GM18511 (cell line): ENCODE measurements at regions not wholly inside any gene's neighbourhood (a gene's known extent, or its start where the extent isn't known, plus 50 kb on each side); places are given as distances from the start of the nearest gene placed in this dataset.

ENCODE experiments used
- ATAC-seq: cut with Tn5 transposase; IDR thresholded peaks from one replicate; pipeline ENCODE4 v1.9.1; 2021; ENCODE audit warnings: mild to moderate bottlenecking, moderate library complexity; ENCODE audit not compliant: unreplicated experiment

DNA sequence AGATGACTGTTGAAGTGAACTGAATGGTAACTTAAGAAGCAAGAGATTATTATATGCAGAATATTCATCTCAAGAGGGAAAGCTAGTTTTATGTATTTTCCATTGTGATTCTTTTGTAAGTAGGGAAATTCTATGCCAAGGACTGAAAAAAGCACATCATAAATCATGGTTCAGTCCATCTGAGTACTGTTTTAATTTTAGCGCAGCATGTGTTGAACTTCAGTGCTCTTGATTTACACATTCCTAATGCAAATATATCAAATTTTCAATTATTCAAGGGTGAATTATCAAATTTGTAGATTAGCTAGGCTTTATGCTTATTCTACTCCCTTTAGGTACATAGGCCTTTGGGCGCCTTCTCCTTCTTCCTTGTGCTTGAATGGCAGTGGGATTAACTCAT, 50.3 kb upstream of the TCF12 start:
- no peak for ATAC-seq

DNA sequence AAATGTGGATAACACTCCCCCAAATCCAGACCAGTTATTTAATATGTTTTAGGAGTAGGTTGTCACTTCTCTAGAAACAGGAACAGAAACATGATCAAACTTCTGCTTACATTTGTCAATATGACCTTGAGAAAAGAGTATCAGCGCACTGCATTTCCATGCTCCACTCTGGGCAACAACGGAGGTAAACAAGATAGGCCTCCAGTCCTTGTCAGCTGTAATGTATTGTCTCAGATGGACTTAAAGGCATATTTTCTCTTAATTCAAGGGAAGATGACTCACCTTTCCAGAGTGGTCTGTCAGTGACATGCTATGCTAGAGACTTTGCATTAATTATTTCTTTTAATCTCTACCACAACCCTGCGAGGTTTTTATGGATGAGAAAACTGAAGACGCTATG, 51.6 kb upstream of the TCF12 start:
- no peak for ATAC-seq

DNA sequence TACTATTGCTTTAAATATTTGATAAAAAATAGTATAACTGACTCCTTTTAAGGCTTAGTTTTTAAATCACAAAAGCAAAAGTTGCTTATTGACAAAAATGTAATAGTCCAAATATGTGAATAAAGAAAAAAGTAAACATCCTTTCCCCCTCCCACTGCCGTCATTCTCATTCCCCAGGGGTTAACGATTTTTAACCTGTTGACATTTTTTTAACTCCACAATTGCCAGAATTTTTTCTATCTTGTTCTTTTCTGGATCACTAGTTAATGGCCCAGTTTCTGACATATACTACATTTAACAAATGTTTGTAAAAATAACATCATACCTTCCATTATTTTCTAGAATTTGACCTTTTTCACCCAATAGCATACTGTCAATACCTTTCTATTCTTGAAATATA, 60.6 kb upstream of the TCF12 start:
- ATAC-seq, result no peak

DNA sequence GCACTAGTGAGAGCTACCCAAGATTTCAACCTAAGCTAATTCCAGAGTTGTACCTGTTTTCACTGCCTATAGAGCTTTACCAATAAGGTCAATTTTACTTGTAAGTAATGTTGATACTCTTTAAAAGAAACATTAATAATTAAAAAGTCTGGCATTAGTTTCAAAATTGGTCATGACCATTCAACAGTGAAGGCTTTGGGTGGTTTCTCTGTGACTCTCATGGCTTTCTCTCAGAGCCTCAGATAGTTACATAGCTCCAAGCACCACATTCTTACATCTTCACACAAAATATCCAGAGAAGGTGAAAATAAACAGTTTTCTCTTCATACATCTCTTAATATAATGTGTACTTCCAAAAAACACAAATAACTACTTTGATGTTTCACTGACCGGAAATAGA, 61.5 kb upstream of the TCF12 start:
- no peak for ATAC-seq

DNA sequence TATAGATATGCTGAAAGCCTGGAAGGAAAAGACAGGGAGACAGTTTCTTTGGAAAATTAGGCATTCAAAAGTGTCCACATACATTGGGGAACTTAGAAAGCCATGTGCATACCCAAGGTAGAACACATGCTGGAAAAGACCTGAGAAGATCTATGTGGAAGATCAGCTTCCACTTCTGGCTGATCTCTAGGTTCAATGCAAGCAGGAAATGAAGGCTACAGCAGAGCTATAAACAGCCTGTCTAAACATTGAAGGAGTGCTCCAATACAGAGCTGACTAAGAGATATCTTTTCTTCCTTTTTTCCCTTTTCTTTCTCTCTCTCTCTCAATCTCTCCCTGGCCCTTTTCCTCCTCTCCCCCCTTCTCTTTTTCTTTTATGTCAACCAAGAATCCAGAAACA, 73.6 kb upstream of the TCF12 start:
- no peak for ATAC-seq

DNA sequence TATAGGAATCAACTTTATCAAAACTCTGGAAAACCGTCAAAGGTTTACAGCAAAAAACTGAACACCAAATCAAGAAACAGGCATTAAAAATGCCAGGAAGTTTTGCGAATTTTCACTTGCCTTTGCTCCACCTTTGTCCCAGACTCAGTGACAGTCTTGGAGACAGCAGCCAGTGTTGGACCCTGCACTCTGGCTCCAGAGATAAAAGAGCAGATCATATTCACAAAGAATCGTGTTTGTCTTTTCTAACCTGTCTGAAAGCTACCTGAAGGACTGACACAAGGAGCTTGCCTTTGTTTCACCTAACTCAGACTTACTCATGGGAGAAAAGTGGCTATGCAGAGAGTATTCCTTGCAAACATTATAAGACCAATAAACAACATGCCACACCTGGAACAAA, 74.0 kb upstream of the TCF12 start:
- ATAC-seq, result no peak

DNA sequence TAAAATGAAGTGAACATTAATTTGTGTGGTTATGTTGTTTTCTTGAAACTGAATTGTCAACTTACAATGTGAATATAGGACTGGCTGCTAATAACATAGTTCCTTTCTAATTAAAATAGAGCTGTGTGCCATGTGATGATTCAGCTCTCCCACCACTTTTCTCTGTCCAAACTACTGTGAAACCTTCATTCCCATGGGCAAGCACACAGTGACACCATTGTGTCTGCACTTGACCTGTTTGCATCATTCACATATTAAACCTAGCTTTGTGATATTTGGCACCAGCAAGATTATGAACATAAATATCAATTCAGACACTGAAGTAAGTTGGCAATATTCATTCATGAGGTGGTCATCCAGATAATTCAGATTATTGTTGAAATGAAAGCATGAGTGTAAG, 78.8 kb upstream of the TCF12 start:
- ATAC-seq, result no peak

DNA sequence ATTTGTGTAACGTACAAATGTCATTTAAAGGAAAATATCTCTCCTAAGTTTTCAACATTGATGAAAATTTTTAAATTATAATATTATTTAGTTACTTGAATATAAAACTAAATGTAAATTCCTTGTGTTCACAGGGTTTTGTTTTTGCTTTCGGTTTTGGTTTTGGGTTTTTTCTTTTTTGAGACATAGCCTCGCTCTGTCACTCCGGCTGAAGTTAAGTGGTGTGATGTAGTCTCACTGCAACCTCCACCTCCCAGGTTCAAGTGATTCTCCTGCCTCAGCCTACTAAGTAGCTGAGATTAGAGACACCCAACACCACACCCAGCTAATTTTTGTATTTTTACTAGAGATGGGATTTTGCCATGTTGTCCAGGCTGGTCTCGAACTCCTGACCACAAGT, 79.3 kb upstream of the TCF12 start:
- ATAC-seq, result no peak

DNA sequence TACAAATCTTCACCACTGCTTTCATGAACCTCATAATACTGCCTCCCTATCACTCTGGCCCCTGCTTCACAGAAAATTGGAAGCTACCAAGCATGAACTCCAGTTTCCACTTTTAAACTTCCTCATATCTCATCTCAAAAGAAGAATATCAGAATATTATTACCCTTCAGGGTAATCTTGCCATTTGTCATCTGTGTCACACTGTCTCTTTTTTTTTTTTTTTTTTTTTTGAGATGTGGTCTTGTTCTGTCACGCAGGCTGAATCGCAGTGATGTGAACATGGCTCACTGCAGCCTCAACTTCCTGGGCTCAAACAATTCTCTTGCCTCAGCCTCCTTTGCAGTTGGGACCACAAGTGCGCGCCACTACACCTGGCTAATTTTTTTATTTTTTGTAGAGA, 80.4 kb upstream of the TCF12 start:
- no peak for ATAC-seq

DNA sequence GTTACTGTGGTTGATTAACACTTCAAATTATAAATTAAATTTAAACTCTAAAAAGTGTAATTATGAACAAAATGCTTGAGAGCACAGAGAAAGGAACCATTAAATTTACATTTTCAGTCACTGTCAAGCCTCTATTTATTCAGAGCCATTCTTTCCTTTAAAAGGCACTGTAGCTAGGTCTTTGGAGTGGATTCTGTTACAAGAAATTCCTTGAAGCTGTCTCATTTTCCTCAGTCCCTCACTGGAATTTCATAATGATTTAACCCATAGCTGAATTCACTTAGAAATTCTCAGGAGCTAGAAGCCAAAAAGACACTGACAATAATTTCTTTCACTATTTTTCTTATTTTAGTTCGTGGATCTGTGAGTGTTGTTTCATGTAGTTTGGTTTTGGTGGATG, 81.2 kb upstream of the TCF12 start:
- ATAC-seq, result no peak

DNA sequence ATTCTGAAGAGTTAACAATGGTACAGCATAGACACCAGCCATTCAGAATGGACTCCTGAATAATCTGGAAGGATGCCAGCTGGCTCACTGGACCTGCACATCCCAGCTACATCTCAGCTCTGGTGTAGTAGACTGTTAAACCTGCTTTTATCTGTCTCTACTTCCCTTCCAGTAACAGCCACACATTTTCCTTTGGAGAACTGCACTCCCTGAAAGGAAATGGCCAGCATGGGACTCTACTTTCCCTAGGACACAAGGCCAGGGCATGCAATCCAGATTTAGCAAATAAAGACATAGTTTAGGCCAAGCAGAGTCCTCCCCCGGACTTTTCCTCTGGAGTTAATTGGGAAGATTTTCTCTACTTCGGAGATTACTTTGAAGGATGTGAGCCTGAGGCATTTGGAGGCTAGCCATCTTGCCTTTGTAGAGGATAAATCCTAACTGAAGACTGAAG, 82.7 kb upstream of the TCF12 start:
- no peak for ATAC-seq

DNA sequence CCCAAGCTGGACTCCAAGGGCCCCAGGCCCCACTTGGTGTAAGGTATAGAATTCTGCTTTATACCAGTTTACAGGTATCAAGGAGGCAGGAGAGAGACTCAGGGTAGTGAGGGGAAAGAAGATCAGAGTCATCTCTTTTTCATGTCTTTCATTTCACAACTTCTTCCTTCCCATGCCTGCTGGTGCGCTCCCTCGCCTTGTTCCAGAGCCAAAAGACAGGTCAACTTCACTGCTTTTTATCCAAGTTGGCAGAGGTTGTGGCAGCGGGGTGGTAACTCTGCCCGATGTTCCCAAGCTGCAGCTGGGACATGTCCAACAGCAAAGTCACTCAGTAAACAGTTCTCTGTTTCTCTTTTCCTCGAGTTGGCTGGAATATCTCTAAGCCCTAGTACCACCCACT, 86.3 kb upstream of the TCF12 start:
- ATAC-seq, result no peak

DNA sequence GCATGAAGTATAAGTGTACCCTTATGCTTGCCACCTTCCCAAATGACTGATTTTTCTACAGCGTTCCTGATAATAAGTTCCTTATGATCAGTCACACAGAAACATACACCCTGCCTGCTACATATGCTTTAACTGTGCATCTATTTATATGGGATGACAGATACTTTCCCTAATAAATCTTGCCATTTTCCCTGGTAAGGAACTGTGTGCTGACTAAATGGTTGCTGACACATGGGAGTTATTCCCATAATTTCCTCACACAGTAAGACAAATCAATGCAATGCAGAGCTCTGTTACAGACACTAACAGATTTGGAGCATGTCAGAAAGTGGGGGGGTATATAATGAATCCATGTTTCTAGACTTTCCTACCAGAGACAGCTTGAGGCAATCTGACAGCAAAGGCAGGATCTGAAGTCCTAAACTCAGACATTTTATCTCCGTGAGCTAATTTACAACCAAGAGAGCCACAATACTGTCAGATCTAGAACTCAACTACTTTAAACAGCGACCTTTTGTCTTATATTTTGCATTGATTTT, 86.9 kb upstream of the TCF12 start:
- no peak for ATAC-seq

DNA sequence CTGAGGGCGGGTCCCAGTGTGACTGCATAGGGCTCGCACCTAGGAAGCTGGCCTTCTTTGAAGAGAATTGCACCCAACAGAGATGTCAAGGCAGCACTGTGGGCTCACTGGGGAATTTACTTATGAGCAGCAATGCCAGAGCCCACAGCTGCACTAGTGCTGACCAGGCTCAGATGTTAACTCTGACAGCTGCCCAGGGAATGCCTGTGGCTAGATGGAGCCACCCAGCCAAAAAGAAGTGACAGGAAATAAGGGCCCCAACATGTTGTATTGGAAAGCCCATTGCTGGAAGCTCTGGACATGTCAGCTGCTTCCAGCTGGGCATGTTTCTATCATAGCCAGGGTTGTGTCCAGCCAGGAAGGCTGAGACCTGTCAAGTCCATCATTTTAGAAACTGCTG, 90.9 kb upstream of the ZNF280D start:
- no peak for ATAC-seq

DNA sequence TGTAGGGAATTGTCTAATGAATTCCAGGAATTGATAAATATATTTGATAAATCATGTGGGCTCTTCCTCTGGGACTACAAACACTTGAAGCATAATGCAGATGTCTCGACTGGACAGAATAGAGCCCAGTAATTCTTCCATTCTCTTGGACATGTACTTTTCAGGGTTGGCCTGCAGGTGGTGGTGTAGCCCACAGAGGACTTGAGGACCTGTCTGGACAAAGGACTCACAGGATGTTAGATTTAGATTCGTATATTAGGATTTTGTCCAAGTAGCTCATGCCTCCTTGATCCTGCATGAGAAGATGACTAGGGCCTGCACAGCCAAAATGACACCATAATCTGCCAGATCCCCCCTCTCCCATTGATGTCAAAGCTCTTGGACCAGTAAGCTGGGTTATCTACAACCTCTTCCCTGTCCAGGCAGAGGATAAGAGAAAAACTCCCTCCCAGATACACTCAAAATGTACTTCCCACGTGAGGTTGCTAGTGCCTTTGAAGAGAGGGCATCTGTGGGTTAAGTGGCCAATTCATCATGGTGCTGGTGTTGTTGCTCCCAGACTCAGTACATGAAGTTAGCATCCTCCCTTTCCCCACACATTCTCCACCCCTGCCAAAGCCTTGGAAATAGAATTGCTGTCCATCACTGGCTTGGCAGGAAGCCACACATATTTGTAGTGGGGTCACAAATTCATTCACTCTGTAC, 88.6 kb upstream of the ZNF280D start:
- ATAC-seq, result peak; percentile 91

DNA sequence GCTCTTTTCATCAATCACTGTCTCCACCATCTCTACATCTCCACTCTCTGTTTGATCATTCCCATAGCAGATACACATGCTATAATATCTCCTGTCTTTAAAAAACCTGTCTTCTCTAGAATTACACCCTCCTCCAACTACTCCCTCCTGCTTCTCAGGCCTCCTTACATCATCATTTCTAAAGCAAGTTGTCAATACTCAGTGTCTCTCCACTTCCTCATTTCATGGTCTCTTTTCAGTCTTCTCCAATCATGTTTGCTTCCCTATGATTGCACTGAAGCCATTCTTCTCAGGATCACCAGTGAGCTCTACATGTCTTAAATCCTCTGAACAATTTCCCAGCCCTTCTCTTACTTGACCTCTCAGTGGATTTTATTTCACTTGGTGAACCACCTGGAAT, 87.0 kb upstream of the ZNF280D start:
- no peak for ATAC-seq

DNA sequence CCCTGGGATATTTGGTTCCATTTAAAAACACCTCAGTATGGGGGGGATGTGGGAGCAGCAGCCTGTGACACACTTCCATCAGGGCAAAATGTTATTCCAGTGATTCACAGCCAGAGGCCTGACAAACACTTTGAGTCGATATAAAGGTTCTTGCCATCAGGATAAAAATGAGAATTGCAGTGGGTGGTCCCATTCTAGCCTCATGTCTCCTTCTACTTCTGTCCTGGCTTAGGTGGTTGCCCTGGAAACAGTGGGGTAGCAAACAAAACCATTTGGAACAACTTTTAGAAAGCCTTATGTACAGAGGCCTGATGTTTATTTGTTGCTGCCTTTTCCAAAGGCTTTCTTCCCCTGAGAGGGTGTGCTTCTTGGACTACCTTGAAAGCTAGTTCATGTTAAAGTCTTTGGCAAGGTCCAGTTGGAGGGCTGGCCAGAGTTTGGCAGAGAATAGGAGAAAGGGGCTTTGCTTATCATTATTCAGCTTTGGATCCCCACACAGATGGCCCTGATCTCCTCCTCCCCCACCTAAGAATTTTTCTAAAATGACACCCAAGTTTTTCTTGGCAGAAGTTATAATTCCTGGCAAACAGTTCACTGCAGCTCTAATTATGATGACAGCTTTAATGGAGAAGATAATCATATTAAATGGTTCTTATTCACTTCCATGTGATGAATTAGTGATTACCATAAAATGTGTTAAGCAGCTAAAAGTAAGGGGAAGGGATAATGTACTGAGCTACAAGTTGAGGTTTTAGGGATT, 84.2 kb upstream of the ZNF280D start:
- no peak for ATAC-seq

DNA sequence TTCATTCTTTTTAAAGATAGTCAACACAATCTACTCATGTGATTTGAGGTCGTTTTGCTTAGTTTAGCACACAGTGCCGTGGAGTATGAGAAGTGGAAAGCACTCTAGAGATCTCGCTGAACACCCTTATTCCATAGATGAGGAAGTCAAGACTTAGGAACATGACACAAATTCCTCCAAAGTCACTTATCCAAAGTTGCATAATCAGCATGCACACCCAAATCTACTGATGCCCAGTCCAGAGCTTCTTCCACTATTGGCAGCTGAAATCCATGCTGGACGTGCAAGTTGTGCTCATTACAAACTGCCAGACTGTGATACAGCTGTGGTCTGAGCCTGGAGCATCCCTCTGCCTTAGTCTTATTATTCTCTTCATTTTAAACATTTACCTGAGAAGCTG, 83.5 kb upstream of the ZNF280D start:
- ATAC-seq, result no peak

DNA sequence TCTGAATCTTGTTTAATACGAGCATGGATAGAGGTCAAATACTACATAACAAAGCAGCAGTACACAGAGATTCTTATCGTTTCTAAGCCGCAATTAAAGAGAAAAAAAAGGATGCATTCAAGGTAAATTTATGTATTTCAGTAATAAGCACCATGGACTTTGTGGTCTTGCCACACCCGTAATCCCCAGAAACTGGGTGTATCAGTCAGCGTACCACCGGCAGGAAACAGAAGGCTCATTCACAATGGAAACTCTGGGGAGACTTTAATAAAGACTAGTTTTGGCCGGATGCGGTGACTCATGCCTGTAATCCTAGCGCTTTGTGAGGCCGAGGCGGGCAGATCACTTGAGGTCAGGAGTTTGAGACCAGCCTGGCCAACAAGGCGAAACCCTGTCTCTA, 81.9 kb upstream of the ZNF280D start:
- ATAC-seq, result no peak

DNA sequence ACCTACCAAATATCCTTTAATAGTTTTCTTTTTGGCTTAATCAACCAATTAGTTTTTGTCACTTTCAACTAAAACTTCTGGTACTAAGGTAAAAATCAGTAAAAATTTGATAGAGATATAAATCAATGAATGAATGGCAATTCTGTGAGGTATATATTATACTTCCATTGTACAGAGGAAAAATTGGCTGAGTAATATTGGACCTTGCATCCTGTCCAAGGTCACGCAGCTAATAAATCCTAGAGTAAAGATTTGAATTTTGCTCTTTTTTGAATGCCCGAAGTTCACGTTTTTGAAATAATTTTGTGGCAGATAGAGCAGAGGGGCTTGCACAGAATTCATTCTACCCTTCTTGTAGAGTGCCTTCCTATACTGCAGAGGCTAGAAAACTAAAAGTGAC, 81.1 kb upstream of the ZNF280D start:
- ATAC-seq, result no peak

DNA sequence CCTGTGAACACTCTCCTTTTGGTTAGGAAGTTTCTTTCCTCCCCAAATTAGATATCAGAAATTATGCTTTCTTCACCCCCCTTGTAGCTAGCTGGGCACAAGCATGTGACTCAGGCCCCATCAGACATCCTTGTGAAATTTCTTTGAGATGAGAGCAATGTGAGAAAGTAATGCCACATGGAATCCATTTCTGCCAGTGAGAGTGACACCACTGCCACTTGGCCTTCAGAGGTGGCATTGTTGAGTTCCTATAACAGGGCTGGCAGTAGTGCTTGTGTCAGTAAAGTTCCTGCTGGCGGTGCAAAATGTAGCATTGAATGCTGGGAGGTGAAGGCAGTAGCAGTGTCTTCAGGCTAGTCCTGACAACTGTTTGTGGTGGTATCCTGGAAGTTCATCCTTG, 80.7 kb upstream of the ZNF280D start:
- ATAC-seq, result no peak

DNA sequence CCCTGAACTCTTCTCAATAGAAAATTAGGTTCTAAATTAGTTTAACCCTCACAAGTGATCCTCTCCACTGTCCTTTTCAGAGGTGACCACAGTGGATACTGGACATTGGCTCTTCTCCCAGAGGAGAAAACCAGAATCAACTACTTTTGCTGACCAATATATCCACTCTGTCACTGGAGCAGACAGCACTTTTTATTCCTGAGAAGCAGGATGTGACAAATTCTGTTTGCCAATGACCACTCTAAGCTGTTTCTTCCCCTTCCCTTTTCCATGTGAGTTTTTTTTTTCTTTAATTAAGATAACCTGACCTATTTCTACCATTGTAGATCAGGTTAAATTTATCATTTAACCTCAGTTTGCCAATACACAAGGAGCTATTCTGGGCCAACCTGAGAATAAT, 79.7 kb upstream of the ZNF280D start:
- ATAC-seq, result no peak
